ENCODE measurements at regions not wholly inside any gene's neighbourhood (a gene's known extent, or its start where the extent isn't known, plus 50 kb on each side); places are given as distances from the start of the nearest gene placed in this dataset.

DNA sequence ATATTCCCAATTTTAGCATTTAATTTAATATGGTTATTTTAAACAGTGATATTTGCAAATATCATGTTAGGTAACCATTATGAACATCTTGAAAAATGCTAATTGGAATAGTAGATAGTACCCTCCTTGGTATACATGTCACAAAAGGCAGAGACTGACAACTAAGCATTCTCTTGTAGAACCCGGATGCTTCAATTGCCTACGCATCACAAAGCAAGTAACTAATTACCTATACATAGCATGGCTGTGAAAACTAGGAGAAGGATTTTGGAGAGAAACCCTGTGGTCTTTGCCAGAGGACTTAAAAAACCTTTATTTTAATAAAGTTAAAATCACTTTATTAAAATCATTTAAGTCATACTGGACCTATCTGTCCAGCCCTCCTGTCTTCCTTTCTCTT lies 764.1 kb upstream of the TENM3 start:
- Mint-ChIP-seq H3K4me1 (no peaks in the 10 kb centered on the region), H3K9me3 (no peaks in the 10 kb centered on the region), H3K4me3 (no peak overlapping the region), H3K27ac (no peak overlapping the region), H3K27me3 (no peaks in the 10 kb centered on the region), H3K36me3 (no peaks in the 10 kb centered on the region)
- WGBS (ENCODE audit: insufficient coverage): no CpG with 5 or more reads among the region's 2 CpGs
- ATAC-seq (replicated peaks in 1 of 4) (no peak), DNase-seq (no peak)
- CTCF ChIA-PET: no interaction called here
- H3K4me3 ChIP-seq (ENCODE audit: control insufficient read depth in 1 of 2, extremely low read depth in 1 of 2, low read length in 1 of 2): no peak overlapping the region
- no peaks in the 10 kb centered on the region for H3K4me1 ChIP-seq (ENCODE audit: control insufficient read depth in 1 of 2, extremely low read depth in 1 of 2, insufficient read depth in 2 of 2, low read length in 2 of 2)
- no peak overlapping the region for H3K27ac ChIP-seq (ENCODE audit: low read length)
- no peaks in the 10 kb centered on the region for H3K27me3 ChIP-seq (replicated peaks in 1 of 2; ENCODE audit: control insufficient read depth in 2 of 2, extremely low read depth in 1 of 2, insufficient read depth in 2 of 2, low read length in 1 of 2)
- POLR2A ChIA-PET: no interaction called here
- no peaks in the 10 kb centered on the region for H3K36me3 ChIP-seq (ENCODE audit: control insufficient read depth in 2 of 2, extremely low read depth in 1 of 2, insufficient read depth in 1 of 2, low read length in 1 of 2)
- H3K9me3 ChIP-seq: no peaks in the 10 kb centered on the region

DNA sequence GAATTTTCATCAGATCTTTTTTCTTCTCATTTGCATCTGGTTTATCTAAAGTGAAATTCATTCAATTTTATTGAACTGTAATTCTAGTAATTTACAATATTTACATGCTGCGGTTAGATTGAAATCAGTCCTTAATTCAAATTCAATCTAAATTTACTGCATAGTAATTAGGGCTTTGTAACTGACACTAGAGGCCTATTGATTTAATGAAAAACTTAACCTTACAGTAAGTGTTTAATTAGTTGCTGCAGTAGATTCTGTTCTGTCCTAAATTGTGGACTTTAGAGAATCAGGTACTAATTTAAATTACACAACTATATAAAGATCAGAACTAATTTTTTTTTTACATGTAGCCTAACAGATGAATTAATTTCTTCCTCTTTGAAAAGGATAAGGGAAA lies 758.8 kb upstream of the TENM3 start:
- ChIA-PET POLR2A (no interaction called here), CTCF (no interaction called here)
- no CpG with 5 or more reads among the region's 1 CpG for whole genome bisulfite sequencing (ENCODE audit: insufficient coverage)
- no peak overlapping the region for H3K4me3 Mint-ChIP-seq
- H3K27ac Mint-ChIP-seq: no peak overlapping the region
- no peaks in the 10 kb centered on the region for H3K27me3 Mint-ChIP-seq
- H3K27ac ChIP-seq (ENCODE audit: low read length): no peak overlapping the region
- H3K9me3 Mint-ChIP-seq: no peaks in the 10 kb centered on the region
- DNase-seq (no peak), ATAC-seq (replicated peaks in 1 of 4) (no peak)
- no peaks in the 10 kb centered on the region for H3K9me3 ChIP-seq
- no peaks in the 10 kb centered on the region for H3K27me3 ChIP-seq (replicated peaks in 1 of 2; ENCODE audit: control insufficient read depth in 2 of 2, extremely low read depth in 1 of 2, insufficient read depth in 2 of 2, low read length in 1 of 2)
- H3K4me1 Mint-ChIP-seq: no peaks in the 10 kb centered on the region
- H3K36me3 ChIP-seq (ENCODE audit: control insufficient read depth in 2 of 2, extremely low read depth in 1 of 2, insufficient read depth in 1 of 2, low read length in 1 of 2): no peaks in the 10 kb centered on the region
- no peak overlapping the region for H3K4me3 ChIP-seq (ENCODE audit: control insufficient read depth in 1 of 2, extremely low read depth in 1 of 2, low read length in 1 of 2)
- H3K36me3 Mint-ChIP-seq: no peaks in the 10 kb centered on the region
- no peaks in the 10 kb centered on the region for H3K4me1 ChIP-seq (ENCODE audit: control insufficient read depth in 1 of 2, extremely low read depth in 1 of 2, insufficient read depth in 2 of 2, low read length in 2 of 2)

DNA sequence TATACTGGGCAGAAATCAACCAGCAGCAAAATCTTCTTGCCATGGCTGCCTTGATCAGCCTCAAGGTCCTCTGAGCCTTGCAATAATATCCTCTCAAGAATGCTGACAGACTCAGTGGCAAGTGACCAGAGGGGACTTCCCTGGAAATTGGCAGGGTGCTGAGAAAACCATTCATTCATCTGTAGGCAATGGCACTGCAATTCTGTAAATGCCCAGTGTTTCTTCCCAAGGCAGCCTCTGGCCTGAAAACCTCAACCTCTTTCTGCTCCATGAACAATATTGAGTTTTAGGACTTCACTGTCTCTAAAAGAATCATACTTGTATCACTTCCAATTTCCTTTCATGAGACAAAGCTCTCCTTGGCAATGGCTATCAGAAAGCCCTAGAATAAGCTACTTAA lies 754.3 kb upstream of the TENM3 start:
- Histone ChIP-seq H3K27ac (ENCODE audit: low read length) (no peak overlapping the region), H3K27me3 (replicated peaks in 1 of 2; ENCODE audit: control insufficient read depth in 2 of 2, extremely low read depth in 1 of 2, insufficient read depth in 2 of 2, low read length in 1 of 2) (no peaks in the 10 kb centered on the region), H3K4me3 (ENCODE audit: control insufficient read depth in 1 of 2, extremely low read depth in 1 of 2, low read length in 1 of 2) (no peak overlapping the region), H3K4me1 (ENCODE audit: control insufficient read depth in 1 of 2, extremely low read depth in 1 of 2, insufficient read depth in 2 of 2, low read length in 2 of 2) (no peaks in the 10 kb centered on the region), H3K36me3 (ENCODE audit: control insufficient read depth in 2 of 2, extremely low read depth in 1 of 2, insufficient read depth in 1 of 2, low read length in 1 of 2) (no peaks in the 10 kb centered on the region), H3K9me3 (no peaks in the 10 kb centered on the region)
- Mint-ChIP-seq H3K4me1 (no peaks in the 10 kb centered on the region), H3K4me3 (no peak overlapping the region), H3K36me3 (no peaks in the 10 kb centered on the region), H3K27ac (no peak overlapping the region), H3K27me3 (no peaks in the 10 kb centered on the region), H3K9me3 (no peaks in the 10 kb centered on the region)
- ATAC-seq (replicated peaks in 1 of 4): no peak
- ChIA-PET POLR2A (no interaction called here), CTCF (no interaction called here)
- DNase-seq: no peak

DNA sequence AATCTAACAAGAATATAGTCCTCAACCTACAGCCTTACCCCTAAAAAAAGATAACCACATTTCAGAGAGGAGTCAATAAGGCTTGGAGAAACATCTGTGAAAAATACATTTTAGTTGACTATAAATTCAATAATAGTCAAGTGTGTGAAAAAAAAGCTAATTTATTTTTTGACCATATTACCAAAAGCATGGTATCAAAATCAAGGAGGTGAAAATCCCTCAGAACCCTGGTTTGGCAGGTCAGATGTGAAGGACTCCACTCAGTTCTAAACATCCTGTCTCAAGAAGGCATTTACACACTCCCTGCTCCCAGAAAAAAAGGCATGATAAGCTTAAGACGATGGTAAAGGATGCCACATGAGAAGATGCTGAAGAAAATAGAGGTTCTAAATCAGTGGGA lies 745.1 kb upstream of the TENM3 start:
- POLR2A ChIA-PET: no interaction called here
- H3K27ac ChIP-seq (ENCODE audit: low read length): no peak overlapping the region
- H3K27me3 Mint-ChIP-seq: no peaks in the 10 kb centered on the region

DNA sequence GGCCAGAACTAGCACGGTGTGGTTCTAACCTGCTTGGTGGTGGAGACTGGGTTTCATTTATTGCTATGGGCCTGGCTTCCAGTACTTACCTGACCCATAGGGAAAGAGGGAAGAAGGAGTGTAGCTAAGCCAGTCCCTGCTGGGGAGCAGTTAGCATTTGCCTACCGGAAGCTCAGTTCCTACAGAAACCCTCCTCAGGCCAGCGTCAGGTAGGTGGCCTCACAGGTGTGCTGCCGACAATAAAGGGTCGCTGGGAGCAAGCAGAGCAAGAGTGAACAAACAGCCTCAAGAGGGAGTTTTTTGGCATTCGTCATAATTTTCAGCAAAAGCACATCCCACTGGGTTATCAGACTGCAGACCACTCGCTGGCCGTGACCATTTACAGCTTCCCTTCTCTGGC lies 740.6 kb upstream of the TENM3 start:
- Histone ChIP-seq H3K27me3 (replicated peaks in 1 of 2; ENCODE audit: control insufficient read depth in 2 of 2, extremely low read depth in 1 of 2, insufficient read depth in 2 of 2, low read length in 1 of 2) (no peaks in the 10 kb centered on the region), H3K4me1 (ENCODE audit: control insufficient read depth in 1 of 2, extremely low read depth in 1 of 2, insufficient read depth in 2 of 2, low read length in 2 of 2) (no peaks in the 10 kb centered on the region), H3K36me3 (ENCODE audit: control insufficient read depth in 2 of 2, extremely low read depth in 1 of 2, insufficient read depth in 1 of 2, low read length in 1 of 2) (no peaks in the 10 kb centered on the region), H3K9me3 (no peaks in the 10 kb centered on the region), H3K27ac (ENCODE audit: low read length) (no peak overlapping the region), H3K4me3 (ENCODE audit: control insufficient read depth in 1 of 2, extremely low read depth in 1 of 2, low read length in 1 of 2) (no peak overlapping the region)
- WGBS (ENCODE audit: insufficient coverage): 92% methylated on average over 6 of the region's 8 CpGs
- Mint-ChIP-seq H3K27me3 (no peaks in the 10 kb centered on the region), H3K27ac (no peak overlapping the region), H3K4me3 (no peak overlapping the region), H3K4me1 (no peaks in the 10 kb centered on the region), H3K36me3 (no peaks in the 10 kb centered on the region), H3K9me3 (peaks cover 0 to 5% (median 4%) of the 10 kb centered on the region in 3 donors)
- ATAC-seq (replicated peaks in 1 of 4) (no peak), DNase-seq (no peak)
- POLR2A ChIA-PET: interaction anchor here in 1 of 2 donors (1.0 kb wide), 1 partner anchor 21 kb away, joined by 3 read pairs; no protein-coding TSS in a partner anchor
- CTCF ChIA-PET: no interaction called here

More for the DNA sequence above, 745.1 kb upstream of the TENM3 start:
- Mint-ChIP-seq H3K9me3 (peaks cover 5 to 6% (median 5%) of the 10 kb centered on the region in 3 donors), H3K4me3 (no peak overlapping the region), H3K36me3 (no peaks in the 10 kb centered on the region), H3K4me1 (no peaks in the 10 kb centered on the region), H3K27ac (no peak overlapping the region)
- DNase-seq (no peak), ATAC-seq (replicated peaks in 1 of 4) (no peak)
- Histone ChIP-seq H3K27me3 (replicated peaks in 1 of 2; ENCODE audit: control insufficient read depth in 2 of 2, extremely low read depth in 1 of 2, insufficient read depth in 2 of 2, low read length in 1 of 2) (no peaks in the 10 kb centered on the region), H3K4me3 (ENCODE audit: control insufficient read depth in 1 of 2, extremely low read depth in 1 of 2, low read length in 1 of 2) (no peak overlapping the region), H3K36me3 (ENCODE audit: control insufficient read depth in 2 of 2, extremely low read depth in 1 of 2, insufficient read depth in 1 of 2, low read length in 1 of 2) (no peaks in the 10 kb centered on the region), H3K4me1 (ENCODE audit: control insufficient read depth in 1 of 2, extremely low read depth in 1 of 2, insufficient read depth in 2 of 2, low read length in 2 of 2) (no peaks in the 10 kb centered on the region), H3K9me3 (no peaks in the 10 kb centered on the region)
- CTCF ChIA-PET: no interaction called here
- WGBS (ENCODE audit: insufficient coverage): no CpG with 5 or more reads among the region's 1 CpG

DNA sequence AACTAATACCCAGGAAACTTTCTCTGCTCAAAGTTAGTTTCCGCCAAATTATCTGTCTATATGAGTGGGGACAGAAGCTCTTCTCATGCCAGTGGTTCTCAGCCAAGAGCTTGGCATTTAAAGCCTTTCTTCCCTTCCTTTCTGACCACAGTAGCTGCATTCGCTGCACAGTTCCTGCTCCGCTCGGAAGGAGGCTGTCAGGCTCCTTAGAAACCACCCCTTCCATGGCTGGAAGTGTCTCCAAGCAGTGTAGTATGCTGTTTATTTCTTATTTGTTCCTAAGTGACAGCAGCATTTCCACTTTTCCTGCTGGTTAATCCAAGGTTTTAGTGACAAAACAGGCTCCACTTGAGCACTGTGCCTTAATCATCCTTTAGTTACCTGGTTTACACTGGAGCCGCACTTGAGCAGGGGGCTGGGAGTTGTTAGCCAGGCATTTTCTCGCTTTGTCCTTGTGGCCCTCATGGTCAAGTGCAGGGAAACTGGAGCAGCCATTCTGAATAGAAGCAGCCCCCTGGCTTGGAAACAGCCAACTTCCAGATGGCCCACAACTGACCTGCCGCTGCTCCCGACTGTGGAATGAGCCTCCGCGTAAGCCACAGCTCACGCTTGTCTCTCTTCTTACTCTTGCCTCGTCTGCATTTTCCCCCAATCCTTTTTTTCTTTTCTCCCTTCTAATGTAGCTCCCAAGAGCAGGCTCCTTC lies 739.4 kb upstream of the TENM3 start:
- Histone ChIP-seq H3K27ac (ENCODE audit: low read length) (no peak overlapping the region), H3K9me3 (no peaks in the 10 kb centered on the region), H3K27me3 (replicated peaks in 1 of 2; ENCODE audit: control insufficient read depth in 2 of 2, extremely low read depth in 1 of 2, insufficient read depth in 2 of 2, low read length in 1 of 2) (no peaks in the 10 kb centered on the region), H3K4me3 (ENCODE audit: control insufficient read depth in 1 of 2, extremely low read depth in 1 of 2, low read length in 1 of 2) (no peak overlapping the region), H3K36me3 (ENCODE audit: control insufficient read depth in 2 of 2, extremely low read depth in 1 of 2, insufficient read depth in 1 of 2, low read length in 1 of 2) (no peaks in the 10 kb centered on the region), H3K4me1 (ENCODE audit: control insufficient read depth in 1 of 2, extremely low read depth in 1 of 2, insufficient read depth in 2 of 2, low read length in 2 of 2) (no peaks in the 10 kb centered on the region)
- peaks cover 0 to 5% (median 4%) of the 10 kb centered on the region in 3 donors for H3K9me3 Mint-ChIP-seq
- no peaks in the 10 kb centered on the region for H3K4me1 Mint-ChIP-seq
- no peak for DNase-seq
- no peak for ATAC-seq (replicated peaks in 1 of 4)
- no peak overlapping the region for H3K27ac Mint-ChIP-seq
- ChIA-PET POLR2A (no interaction called here), CTCF (no interaction called here)
- no peak overlapping the region for H3K4me3 Mint-ChIP-seq
- WGBS (ENCODE audit: insufficient coverage): 70% methylated on average over 3 of the region's 12 CpGs
- H3K36me3 Mint-ChIP-seq: no peaks in the 10 kb centered on the region
- no peaks in the 10 kb centered on the region for H3K27me3 Mint-ChIP-seq

DNA sequence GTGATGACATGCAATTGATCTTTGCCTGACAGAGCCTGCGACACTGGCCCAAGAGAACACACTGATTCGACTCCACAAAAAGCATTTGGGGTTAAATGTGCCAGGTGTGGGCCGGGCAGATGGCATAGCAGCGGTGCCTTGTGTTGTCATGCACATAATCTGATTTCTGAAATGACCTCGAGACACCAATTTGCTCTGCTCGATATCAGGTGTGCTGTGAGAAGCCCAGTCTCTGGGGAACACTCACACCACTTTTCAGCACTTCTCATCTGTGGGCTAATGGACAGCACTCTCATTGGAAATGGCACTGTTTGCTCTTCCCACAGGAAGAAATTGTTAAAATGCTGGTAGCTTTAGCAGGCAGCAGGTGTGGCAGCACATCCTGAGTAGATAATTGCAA lies 738.3 kb upstream of the TENM3 start:
- no peaks in the 10 kb centered on the region for H3K36me3 Mint-ChIP-seq
- no peaks in the 10 kb centered on the region for H3K36me3 ChIP-seq (ENCODE audit: control insufficient read depth in 2 of 2, extremely low read depth in 1 of 2, insufficient read depth in 1 of 2, low read length in 1 of 2)
- H3K4me1 ChIP-seq (ENCODE audit: control insufficient read depth in 1 of 2, extremely low read depth in 1 of 2, insufficient read depth in 2 of 2, low read length in 2 of 2): no peaks in the 10 kb centered on the region
- H3K9me3 Mint-ChIP-seq: peaks cover 3 to 5% (median 4%) of the 10 kb centered on the region in 3 donors
- ATAC-seq (replicated peaks in 1 of 4) (no peak), DNase-seq (no peak)
- no peak overlapping the region for H3K4me3 ChIP-seq (ENCODE audit: control insufficient read depth in 1 of 2, extremely low read depth in 1 of 2, low read length in 1 of 2)
- H3K27me3 Mint-ChIP-seq: no peaks in the 10 kb centered on the region
- 72% methylated on average over 6 of the region's 6 CpGs for WGBS (ENCODE audit: insufficient coverage)
- CTCF ChIA-PET: no interaction called here
- POLR2A ChIA-PET: no interaction called here
- no peaks in the 10 kb centered on the region for H3K4me1 Mint-ChIP-seq
- H3K9me3 ChIP-seq: no peaks in the 10 kb centered on the region
- H3K4me3 Mint-ChIP-seq: no peak overlapping the region
- no peaks in the 10 kb centered on the region for H3K27me3 ChIP-seq (replicated peaks in 1 of 2; ENCODE audit: control insufficient read depth in 2 of 2, extremely low read depth in 1 of 2, insufficient read depth in 2 of 2, low read length in 1 of 2)
- H3K27ac ChIP-seq (ENCODE audit: low read length): no peak overlapping the region
- no peak overlapping the region for H3K27ac Mint-ChIP-seq
